ENCODE measurements at regions not wholly inside any gene's neighbourhood (a gene's known extent, or its start where the extent isn't known, plus 50 kb on each side); places are given as distances from the start of the nearest gene placed in this dataset.
A peak's percentile ranks its signal among the peaks of the same experiment; 100 is the strongest.

DNA sequence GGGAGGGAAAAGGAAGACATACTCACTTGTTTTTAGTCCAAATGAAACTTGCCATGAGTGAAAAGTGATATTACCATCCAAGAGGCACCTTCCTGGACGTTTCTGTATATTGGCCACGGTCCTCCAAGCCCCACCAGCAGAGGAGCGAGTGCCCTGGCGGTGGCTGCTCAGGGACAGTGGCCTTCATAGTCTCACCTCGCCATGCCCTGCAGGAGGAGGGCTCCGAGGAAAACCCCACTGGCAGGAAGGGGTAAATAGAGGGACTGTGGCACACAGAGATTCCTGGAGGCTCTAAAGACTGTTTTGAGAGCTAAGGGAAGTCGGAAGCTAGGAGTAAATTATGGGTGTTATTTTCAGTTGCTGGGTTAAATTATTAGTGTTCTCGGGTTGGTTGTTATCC is 98.4 kb upstream of the UBL3 start:
- DNase-seq (no peak), ATAC-seq (no peak)
- no peak for TF ChIP-seq CTCF (IDR thresholded peaks at IDR 0.05)
- no peaks in the 10 kb centered on the region for H3K36me3 ChIP-seq
- H3K27me3 ChIP-seq, result peaks cover 0 to 6% of the 10 kb centered on the region in 2 donors
- no peaks in the 10 kb centered on the region for H3K9me3 ChIP-seq
- H3K27ac ChIP-seq, result no peak overlapping the region
- intact Hi-C loops (cut with DNase I), result no loop called here
- H3K4me3 ChIP-seq, result no peak overlapping the region
- H3K4me1 ChIP-seq, result no peaks in the 10 kb centered on the region

GRCh38 chr13:29948244-29948643 is 97.8 kb upstream of the UBL3 start:
- Histone ChIP-seq H3K27me3 (peaks cover 0 to 6% of the 10 kb centered on the region in 2 donors), H3K36me3 (no peaks in the 10 kb centered on the region), H3K4me3 (no peak overlapping the region), H3K9me3 (no peaks in the 10 kb centered on the region), H3K4me1 (no peaks in the 10 kb centered on the region), H3K27ac (no peak overlapping the region)
- no peak for ATAC-seq
- no peak for TF ChIP-seq CTCF (IDR thresholded peaks at IDR 0.05)
- DNase-seq, result no peak
- intact Hi-C loops (cut with DNase I), result no loop called here

GRCh38 chr13:29947839-29948238 is 97.4 kb upstream of the UBL3 start:
- H3K27ac ChIP-seq, result no peak overlapping the region
- ATAC-seq (no peak), DNase-seq (no peak)
- H3K27me3 ChIP-seq, result peaks cover 0 to 6% of the 10 kb centered on the region in 2 donors
- no peaks in the 10 kb centered on the region for H3K9me3 ChIP-seq
- intact Hi-C loops (cut with DNase I), result no loop called here
- no peak overlapping the region for H3K4me3 ChIP-seq
- no peaks in the 10 kb centered on the region for H3K36me3 ChIP-seq
- no peak for TF ChIP-seq CTCF (IDR thresholded peaks at IDR 0.05)
- H3K4me1 ChIP-seq, result no peaks in the 10 kb centered on the region

DNA sequence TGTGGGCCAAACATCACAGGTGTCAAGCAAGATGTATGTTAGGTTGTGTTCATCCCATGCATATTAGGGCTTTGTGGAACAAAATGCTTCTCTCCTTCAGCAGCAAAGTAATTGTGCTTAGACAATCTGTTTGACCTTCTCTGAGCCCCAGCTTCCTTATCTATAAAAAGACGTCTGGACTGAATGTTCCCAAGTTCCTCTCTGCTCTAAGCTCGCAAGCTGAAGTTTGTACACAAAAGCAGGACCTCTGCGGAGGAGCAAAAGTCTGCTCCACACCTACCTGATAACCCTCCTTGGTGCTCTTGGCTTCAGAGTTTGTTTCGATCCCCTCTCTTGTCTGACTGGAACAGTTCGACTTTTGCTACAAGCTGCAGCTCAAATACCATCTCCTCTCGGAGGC is 95.7 kb upstream of the UBL3 start:
- no peak for DNase-seq
- ATAC-seq, result no peak
- H3K4me3 ChIP-seq, result no peak overlapping the region
- no peaks in the 10 kb centered on the region for H3K9me3 ChIP-seq
- no peaks in the 10 kb centered on the region for H3K4me1 ChIP-seq
- H3K27me3 ChIP-seq, result peaks cover 0 to 6% of the 10 kb centered on the region in 2 donors
- H3K27ac ChIP-seq, result no peak overlapping the region
- intact Hi-C loops (cut with DNase I), result no loop called here
- TF ChIP-seq CTCF (IDR thresholded peaks at IDR 0.05), result no peak
- H3K36me3 ChIP-seq, result no peaks in the 10 kb centered on the region

DNA sequence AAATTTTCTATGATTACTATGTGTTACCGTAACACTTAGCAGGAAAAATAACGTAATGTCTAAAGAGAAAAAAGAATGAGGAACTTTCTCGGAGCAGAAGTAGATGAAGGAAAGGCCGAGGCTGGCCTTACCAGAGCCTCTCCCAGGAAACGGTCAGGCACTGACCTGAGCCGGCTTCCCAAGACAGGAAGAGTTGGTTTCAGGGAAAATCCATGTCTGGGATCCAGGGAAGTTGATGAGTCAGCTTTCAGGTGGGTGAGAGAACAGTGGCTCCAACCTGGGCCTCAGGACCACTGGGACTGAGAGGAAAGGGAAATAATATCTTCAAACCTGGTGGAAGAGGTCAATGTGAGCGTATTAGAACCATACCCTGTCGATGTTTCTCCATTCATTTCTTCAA is 93.3 kb upstream of the UBL3 start:
- H3K4me1 ChIP-seq, result no peaks in the 10 kb centered on the region
- no peak overlapping the region for H3K4me3 ChIP-seq
- TF ChIP-seq CTCF (IDR thresholded peaks at IDR 0.05), result no peak
- H3K9me3 ChIP-seq, result no peaks in the 10 kb centered on the region
- no peaks in the 10 kb centered on the region for H3K36me3 ChIP-seq
- H3K27ac ChIP-seq, result peak overlapping the region in 1 of 2 donors; percentile 45
- DNase-seq, result no peak
- intact Hi-C loops (cut with DNase I), result no loop called here
- ATAC-seq, result no peak
- peaks cover 0 to 6% of the 10 kb centered on the region in 2 donors for H3K27me3 ChIP-seq

All from left lung (tissue), 4 donors.